Sigmoid colon (tissue), 6 donors: ENCODE measurements at regions not wholly inside any gene's neighbourhood (a gene's known extent, or its start where the extent isn't known, plus 50 kb on each side); places are given as distances from the start of the nearest gene placed in this dataset.

ENCODE experiments used
- DNase-seq: peaks from one replicate; pipeline ENCODE4 v3.0.0-alpha.2; 2019
- H3K27ac ChIP-seq, 4 donors: fragments of 200-600 bp; sonication (generic); one replicate each; pipeline ENCODE4 v1.5.1; 2016 to 2019; ENCODE audit warnings: mild to moderate bottlenecking in 1 of 4
- H3K27me3 ChIP-seq, 3 donors: fragments of 200-600 bp; sonication (generic); one replicate each; pipeline ENCODE4 v1.5.1; 2019; ENCODE audit warnings: mild to moderate bottlenecking in 1 of 3
- H3K36me3 ChIP-seq, 4 donors: fragments of 200-600 bp; sonication (generic); one replicate each; pipeline ENCODE4 v1.5.1; 2016 to 2019
- H3K4me1 ChIP-seq, 4 donors: fragments of 200-600 bp; sonication (generic); one replicate each; pipeline ENCODE4 v1.5.1; 2017 to 2019
- H3K4me3 ChIP-seq, 4 donors: fragments of 200-600 bp; sonication (generic); one replicate each; pipeline ENCODE4 v1.5.1; 2017 to 2019; ENCODE audit warnings: mild to moderate bottlenecking in 2 of 4, moderate library complexity in 1 of 4
- H3K9me3 ChIP-seq, 4 donors: fragments of 200-600 bp in 3 of 4; sonication (generic) in 3 of 4; one replicate each; pipeline versions ENCODE4 v1.5.1 to v1.6.1; 2013 to 2019
- CTCF ChIP-seq, 4 experiments: fragments of 450-650 bp in 3 of 4; fragments of 200-600 bp in 1 of 4; IDR thresholded peaks; one replicate each; pipeline ENCODE4 v1.5.1; 2016 to 2019; ENCODE audit warnings: antibody characterized with exemption in 4 of 4, mild to moderate bottlenecking in 3 of 4, moderate library complexity in 2 of 4
- EP300 ChIP-seq, 4 donors: sonication (generic); formaldehyde crosslinking; IDR thresholded peaks; one replicate each; pipeline ENCODE4 v1.6.1; 2017; ENCODE audit warnings: antibody characterized with exemption in 4 of 4
- POLR2A ChIP-seq, 2 donors: fragments of 450-650 bp; IDR thresholded peaks; one replicate each; pipeline ENCODE4 v1.6.1; 2016; ENCODE audit warnings: antibody characterized with exemption in 2 of 2, mild to moderate bottlenecking in 2 of 2, moderate library complexity in 2 of 2
- POLR2AphosphoS5 ChIP-seq, 4 donors: sonication (generic); formaldehyde crosslinking; IDR thresholded peaks; one replicate each; pipeline ENCODE4 v1.6.1; 2017; ENCODE audit warnings: antibody characterized with exemption in 4 of 4
- WGBS, 2 donors: extraction: QIAGEN DNeasy Blood & Tissue Kit; methylation state at CpG; one replicate each; pipeline ENCODE4 v1.1.7; 2013; 5-methylcytosine and 5-hydroxymethylcytosine counted together
- intact Hi-C: fragments of 100-400 bp; cut with DNase I; formaldehyde crosslinking; loops from one replicate; pipeline ENCODE4 v1.15.1; 2023
- donor health status: healthy with polysubstance abuse.
- donor health status: healthy.

DNA sequence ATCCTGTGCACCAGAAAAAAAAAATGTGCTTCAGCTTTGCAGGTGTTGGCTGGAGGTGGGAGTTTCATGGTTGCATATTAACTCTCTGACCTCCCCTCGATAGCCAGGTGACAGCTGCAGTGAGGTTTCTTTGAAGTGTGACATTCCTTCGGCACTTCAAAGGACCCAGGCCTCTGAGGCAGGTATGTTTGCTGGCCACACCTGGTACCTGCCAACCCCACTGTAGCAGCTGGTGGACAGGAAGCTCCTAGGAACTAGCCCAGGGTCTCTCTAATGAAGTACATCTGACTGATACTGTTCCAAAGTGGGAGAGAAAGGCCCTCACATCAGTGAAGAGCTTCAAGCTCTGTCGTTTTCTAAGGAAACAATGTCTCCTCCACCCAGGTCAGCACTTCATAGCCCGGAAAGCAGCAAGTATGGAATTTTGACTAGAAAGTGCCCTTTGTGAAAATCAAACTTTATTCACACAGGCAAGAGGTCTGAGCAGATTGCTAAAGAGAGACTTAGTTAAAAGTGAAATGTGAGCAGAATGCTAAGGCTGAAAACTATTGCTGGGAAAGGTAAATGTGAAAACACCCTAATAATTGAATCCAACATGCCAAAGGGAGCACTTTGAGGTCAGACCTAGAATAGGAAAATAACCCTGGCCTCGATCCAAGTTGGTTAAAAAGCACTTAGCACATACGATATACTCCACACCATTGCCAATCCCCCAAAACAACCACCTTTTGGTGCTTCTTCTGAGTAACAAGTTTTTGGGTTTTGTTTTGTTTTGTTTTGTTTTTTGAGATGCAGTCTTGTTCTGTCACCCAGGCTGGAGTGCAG is 71.3 kb downstream of the PHLDA1 start:
- TF ChIP-seq CTCF (IDR thresholded peaks at IDR 0.05) (no peak), POLR2A (IDR thresholded peaks at IDR 0.05) (no peak), EP300 (IDR thresholded peaks at IDR 0.05) (no peak), POLR2AphosphoS5 (IDR thresholded peaks at IDR 0.05) (no peak)
- intact Hi-C loops: no loop called here
- WGBS, 2 donors: 20 to 55% methylated on average over 6 of the region's 6 CpGs

DNA sequence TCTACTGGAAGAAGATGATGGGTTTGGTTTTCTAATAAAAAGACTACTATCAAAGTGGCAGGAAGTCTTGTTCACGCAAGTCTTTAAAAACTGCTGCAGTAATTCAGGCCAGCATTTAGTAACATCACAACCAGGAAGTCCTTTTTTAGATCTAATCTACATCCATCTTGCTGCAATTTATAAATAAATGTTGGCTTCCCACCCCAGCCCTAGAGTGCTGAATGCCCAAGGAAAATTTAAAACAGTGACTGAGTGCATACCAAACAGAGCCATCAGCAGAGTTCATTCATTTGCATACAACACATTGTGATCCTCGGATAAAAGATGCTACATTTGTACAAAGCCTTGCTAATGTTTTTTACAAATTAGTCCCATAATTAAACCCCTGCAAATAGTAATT is 72.1 kb downstream of the PHLDA1 start:
- DNase-seq: no peak
- Histone ChIP-seq H3K27ac (no peak overlapping the region), H3K4me3 (no peak overlapping the region), H3K27me3 (no peaks in the 10 kb centered on the region), H3K9me3 (no peaks in the 10 kb centered on the region), H3K4me1 (peaks cover 0 to 1% (median 0%) of the 10 kb centered on the region in 4 donors), H3K36me3 (no peaks in the 10 kb centered on the region)
- no peak for TF ChIP-seq CTCF (IDR thresholded peaks at IDR 0.05)
- no peak for TF ChIP-seq EP300 (IDR thresholded peaks at IDR 0.05)
- TF ChIP-seq POLR2AphosphoS5 (IDR thresholded peaks at IDR 0.05): no peak
- no peak for TF ChIP-seq POLR2A (IDR thresholded peaks at IDR 0.05)
- intact Hi-C loops: no loop called here
- WGBS, 2 donors: 15 to 44% methylated on average over 2 of the region's 2 CpGs

More for the DNA sequence above, 71.3 kb downstream of the PHLDA1 start:
- Histone ChIP-seq H3K4me3 (no peak overlapping the region), H3K36me3 (no peaks in the 10 kb centered on the region), H3K9me3 (no peaks in the 10 kb centered on the region), H3K4me1 (no peaks in the 10 kb centered on the region), H3K27me3 (no peaks in the 10 kb centered on the region), H3K27ac (no peak overlapping the region)
- no peak for DNase-seq

GRCh38 chr12:75959060-75959459 is 72.5 kb downstream of the PHLDA1 start:
- Histone ChIP-seq H3K4me3 (no peak overlapping the region), H3K4me1 (peaks cover 0 to 6% (median 2%) of the 10 kb centered on the region in 4 donors), H3K9me3 (no peaks in the 10 kb centered on the region), H3K36me3 (no peaks in the 10 kb centered on the region), H3K27ac (no peak overlapping the region), H3K27me3 (no peaks in the 10 kb centered on the region)
- TF ChIP-seq POLR2AphosphoS5 (IDR thresholded peaks at IDR 0.05): no peak
- TF ChIP-seq EP300 (IDR thresholded peaks at IDR 0.05): no peak
- TF ChIP-seq CTCF (IDR thresholded peaks at IDR 0.05): no peak
- no peak for TF ChIP-seq POLR2A (IDR thresholded peaks at IDR 0.05)
- WGBS, 2 donors: 36 to 68% methylated on average over 2 of the region's 2 CpGs
- DNase-seq: no peak
- intact Hi-C loops: no loop called here

- no peak for TF ChIP-seq POLR2A (IDR thresholded peaks at IDR 0.05)
- no peak for TF ChIP-seq CTCF (IDR thresholded peaks at IDR 0.05)
- TF ChIP-seq POLR2AphosphoS5 (IDR thresholded peaks at IDR 0.05): no peak
- TF ChIP-seq EP300 (IDR thresholded peaks at IDR 0.05): no peak
- no peaks in the 10 kb centered on the region for H3K27me3 ChIP-seq
- 96 to 97% methylated on average over 3 of the region's 3 CpGs for WGBS, 2 donors
- H3K9me3 ChIP-seq: no peaks in the 10 kb centered on the region
- H3K27ac ChIP-seq: no peak overlapping the region
- no peak for DNase-seq
- no peaks in the 10 kb centered on the region for H3K36me3 ChIP-seq
- H3K4me1 ChIP-seq: peaks cover 0 to 18% (median 10%) of the 10 kb centered on the region in 4 donors
- no peak overlapping the region for H3K4me3 ChIP-seq
- intact Hi-C loops: no loop called here
Measured at GRCh38 chr12:75955251-75955650, 76.3 kb downstream of the PHLDA1 start.
